PFSK-1 (cell line): ENCODE measurements at regions not wholly inside any gene's neighbourhood (a gene's known extent, or its start where the extent isn't known, plus 50 kb on each side); places are given as distances from the start of the nearest gene placed in this dataset.

ENCODE experiments used
- FOXP2 ChIP-seq: optimal IDR thresholded peaks from 2 replicates; pipeline ENCODE3; 2011; ENCODE audit warnings: borderline replicate concordance, control low read depth, inconsistent platforms; ENCODE audit not compliant: insufficient read depth; ENCODE audit errors: extremely low read length, extremely low read depth
- POLR2AphosphoS5 ChIP-seq: IDR thresholded peaks from 2 replicates; pipeline ENCODE4 v1.6.1; 2012; ENCODE audit warnings: low read depth, mild to moderate bottlenecking, control low read depth, low read length, moderate library complexity
- SIN3A ChIP-seq: IDR thresholded peaks from 2 replicates; pipeline ENCODE4 v1.6.1; 2012; ENCODE audit warnings: mild to moderate bottlenecking, low read length, moderate library complexity, borderline replicate concordance; ENCODE audit not compliant: insufficient read depth
- TAF1 ChIP-seq: IDR thresholded peaks from 2 replicates; pipeline ENCODE4 v1.6.1; 2012; ENCODE audit warnings: low read length, control low read depth, borderline replicate concordance; ENCODE audit not compliant: insufficient read depth
- TF ChIP-seq, protein P1 (sequence below), 2 experiments: IDR thresholded peaks; 2 replicates each; pipeline versions ENCODE4 v1.6.1 to v1.8.0; 2011 to 2012; ENCODE audit warnings: low read depth in 2 of 2, low read length in 2 of 2, control low read depth in 1 of 2, inconsistent platforms in 1 of 2, mild to moderate bottlenecking in 1 of 2, moderate library complexity in 1 of 2; ENCODE audit not compliant: insufficient read depth in 1 of 2

DNA sequence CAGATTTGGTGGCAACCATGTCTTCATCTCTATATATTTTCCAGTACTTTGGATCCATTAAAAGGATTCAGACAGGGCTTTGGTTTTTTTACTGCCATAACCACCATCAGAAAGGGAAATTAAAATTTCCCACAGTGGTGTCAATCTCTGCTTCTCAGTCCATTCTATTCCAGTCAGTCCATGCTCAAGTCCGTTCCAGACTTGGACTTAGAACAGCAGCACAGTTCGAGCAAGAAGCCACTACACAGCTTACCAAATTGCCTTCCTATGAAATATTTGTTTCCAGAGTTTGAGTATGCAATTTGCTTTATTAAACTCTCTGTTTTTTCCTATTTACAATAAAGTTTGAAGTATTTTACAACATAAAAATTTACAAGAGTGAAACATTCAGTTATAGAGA lies 306.5 kb upstream of the GULP1 start:
- TF ChIP-seq POLR2AphosphoS5, result no peak
- TF ChIP-seq, protein P1, sequence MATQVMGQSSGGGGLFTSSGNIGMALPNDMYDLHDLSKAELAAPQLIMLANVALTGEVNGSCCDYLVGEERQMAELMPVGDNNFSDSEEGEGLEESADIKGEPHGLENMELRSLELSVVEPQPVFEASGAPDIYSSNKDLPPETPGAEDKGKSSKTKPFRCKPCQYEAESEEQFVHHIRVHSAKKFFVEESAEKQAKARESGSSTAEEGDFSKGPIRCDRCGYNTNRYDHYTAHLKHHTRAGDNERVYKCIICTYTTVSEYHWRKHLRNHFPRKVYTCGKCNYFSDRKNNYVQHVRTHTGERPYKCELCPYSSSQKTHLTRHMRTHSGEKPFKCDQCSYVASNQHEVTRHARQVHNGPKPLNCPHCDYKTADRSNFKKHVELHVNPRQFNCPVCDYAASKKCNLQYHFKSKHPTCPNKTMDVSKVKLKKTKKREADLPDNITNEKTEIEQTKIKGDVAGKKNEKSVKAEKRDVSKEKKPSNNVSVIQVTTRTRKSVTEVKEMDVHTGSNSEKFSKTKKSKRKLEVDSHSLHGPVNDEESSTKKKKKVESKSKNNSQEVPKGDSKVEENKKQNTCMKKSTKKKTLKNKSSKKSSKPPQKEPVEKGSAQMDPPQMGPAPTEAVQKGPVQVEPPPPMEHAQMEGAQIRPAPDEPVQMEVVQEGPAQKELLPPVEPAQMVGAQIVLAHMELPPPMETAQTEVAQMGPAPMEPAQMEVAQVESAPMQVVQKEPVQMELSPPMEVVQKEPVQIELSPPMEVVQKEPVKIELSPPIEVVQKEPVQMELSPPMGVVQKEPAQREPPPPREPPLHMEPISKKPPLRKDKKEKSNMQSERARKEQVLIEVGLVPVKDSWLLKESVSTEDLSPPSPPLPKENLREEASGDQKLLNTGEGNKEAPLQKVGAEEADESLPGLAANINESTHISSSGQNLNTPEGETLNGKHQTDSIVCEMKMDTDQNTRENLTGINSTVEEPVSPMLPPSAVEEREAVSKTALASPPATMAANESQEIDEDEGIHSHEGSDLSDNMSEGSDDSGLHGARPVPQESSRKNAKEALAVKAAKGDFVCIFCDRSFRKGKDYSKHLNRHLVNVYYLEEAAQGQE (IDR thresholded peaks at IDR 0.05; ENCODE audit: insufficient read depth in 1 of 2, low read depth in 2 of 2, low read length in 2 of 2), result no peak
- no peak for TF ChIP-seq SIN3A
- no peak for TF ChIP-seq TAF1
- TF ChIP-seq FOXP2, result no peak
